HG03280 (cell line): ENCODE measurements at regions not wholly inside any gene's neighbourhood (a gene's known extent, or its start where the extent isn't known, plus 50 kb on each side); places are given as distances from the start of the nearest gene placed in this dataset.
"Not testable (repeated sequence)": the region's sequence is repeated elsewhere in the genome, so short reads cannot be mapped to it uniquely, and the experiment has no call there.

Source experiments
- ATAC-seq: cut with Tn5 transposase; IDR thresholded peaks from one replicate; pipeline ENCODE4 v1.9.1; 2021; ENCODE audit warnings: mild to moderate bottlenecking, moderate library complexity; ENCODE audit not compliant: unreplicated experiment

GRCh38 chr11:81220146-81220895 lies 1513.3 kb downstream of the FAM181B start:
- no peak for ATAC-seq

- no peak for ATAC-seq
Observed at GRCh38 chr11:81219661-81220060, 1514.0 kb downstream of the FAM181B start.

- no peak for ATAC-seq
Observed at GRCh38 chr11:81218440-81218839, 1515.2 kb downstream of the FAM181B start.

GRCh38 chr11:81211050-81211449 lies 1522.6 kb downstream of the FAM181B start:
- ATAC-seq: no peak

GRCh38 chr11:81207421-81208054 lies 1526.1 kb downstream of the FAM181B start:
- ATAC-seq: no peak

- ATAC-seq: no peak
Observed at GRCh38 chr11:81203876-81204275, 1529.8 kb downstream of the FAM181B start.

GRCh38 chr11:81197396-81197795 lies 1536.3 kb downstream of the FAM181B start:
- ATAC-seq: no peak

GRCh38 chr11:81192516-81192915 lies 1541.1 kb downstream of the FAM181B start:
- ATAC-seq: no peak

GRCh38 chr11:81190546-81190945 lies 1543.1 kb downstream of the FAM181B start:
- ATAC-seq: no peak

GRCh38 chr11:81187033-81187432 lies 1546.6 kb downstream of the FAM181B start:
- ATAC-seq: not testable (repeated sequence)

GRCh38 chr11:81174646-81175330 lies 1558.9 kb downstream of the FAM181B start:
- no peak for ATAC-seq

GRCh38 chr11:81165164-81165563 lies 1568.5 kb downstream of the FAM181B start:
- no peak for ATAC-seq

GRCh38 chr11:81159900-81160299 lies 1573.8 kb downstream of the FAM181B start:
- ATAC-seq: no peak

- no peak for ATAC-seq
Observed at GRCh38 chr11:81135570-81135969, 1598.1 kb downstream of the FAM181B start.

GRCh38 chr11:81129618-81130017 lies 1604.0 kb downstream of the FAM181B start:
- no peak for ATAC-seq

GRCh38 chr11:81112718-81113117 lies 1620.9 kb downstream of the FAM181B start:
- no peak for ATAC-seq

- no peak for ATAC-seq
Observed at GRCh38 chr11:81104051-81104450, 1629.6 kb downstream of the FAM181B start.

GRCh38 chr11:81098471-81098870 lies 1635.2 kb downstream of the FAM181B start:
- ATAC-seq: no peak

GRCh38 chr11:81092522-81092921 lies 1641.1 kb downstream of the FAM181B start:
- no peak for ATAC-seq

- no peak for ATAC-seq
Observed at GRCh38 chr11:81089242-81089641, 1644.4 kb downstream of the FAM181B start.

GRCh38 chr11:81080476-81080875 lies 1639.6 kb upstream of the TENM4 start:
- no peak for ATAC-seq

GRCh38 chr11:81072273-81072672 lies 1631.4 kb upstream of the TENM4 start:
- ATAC-seq: no peak
